GM12873 (cell line): ENCODE measurements at regions not wholly inside any gene's neighbourhood (a gene's known extent, or its start where the extent isn't known, plus 50 kb on each side); places are given as distances from the start of the nearest gene placed in this dataset.

Source experiments
- CTCF ChIP-seq: IDR thresholded peaks from 2 replicates; pipeline ENCODE4 v1.5.1; 2012; ENCODE audit warnings: low read depth, mild to moderate bottlenecking, moderate library complexity, low read length, control low read depth; ENCODE audit not compliant: insufficient read depth; ENCODE audit errors: missing control alignments

GRCh38 chr7:131911112-131911511 lies 354.7 kb upstream of the PODXL start:
- no peak for TF ChIP-seq CTCF

DNA sequence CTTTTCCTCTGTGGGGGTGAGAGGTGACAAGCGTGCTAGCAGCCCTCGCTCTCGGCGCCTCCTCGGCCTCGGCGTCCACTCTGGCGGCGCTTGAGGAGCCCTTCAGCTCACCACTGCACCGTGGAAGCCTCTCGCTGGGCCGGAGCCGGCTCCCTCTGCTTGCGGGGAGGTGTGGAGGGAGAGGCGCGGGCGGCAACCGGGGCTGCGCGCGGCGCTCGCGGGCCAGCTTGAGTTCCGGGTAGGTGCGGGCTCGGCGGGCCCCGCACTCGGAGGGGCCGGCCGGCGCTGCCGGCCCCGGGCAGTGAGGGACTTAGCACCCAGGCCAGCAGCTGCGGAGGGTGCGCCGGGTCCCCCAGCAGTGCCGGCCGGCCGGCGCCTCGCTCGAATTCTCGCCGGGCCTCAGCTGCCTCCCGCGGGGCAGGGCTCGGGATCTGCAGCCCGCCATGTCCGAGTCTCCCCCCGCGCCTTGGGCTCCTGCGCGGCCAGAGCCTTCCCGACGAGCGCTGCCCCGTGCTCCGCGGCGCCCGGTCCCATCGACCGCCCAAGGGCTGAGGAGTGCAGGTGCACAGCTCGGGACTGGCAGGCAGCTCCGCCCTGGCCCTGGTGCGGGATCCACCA lies 352.8 kb upstream of the PODXL start:
- no peak for TF ChIP-seq CTCF

- no peak for TF ChIP-seq CTCF
Observed at GRCh38 chr7:131908714-131909113, 352.3 kb upstream of the PODXL start.

DNA sequence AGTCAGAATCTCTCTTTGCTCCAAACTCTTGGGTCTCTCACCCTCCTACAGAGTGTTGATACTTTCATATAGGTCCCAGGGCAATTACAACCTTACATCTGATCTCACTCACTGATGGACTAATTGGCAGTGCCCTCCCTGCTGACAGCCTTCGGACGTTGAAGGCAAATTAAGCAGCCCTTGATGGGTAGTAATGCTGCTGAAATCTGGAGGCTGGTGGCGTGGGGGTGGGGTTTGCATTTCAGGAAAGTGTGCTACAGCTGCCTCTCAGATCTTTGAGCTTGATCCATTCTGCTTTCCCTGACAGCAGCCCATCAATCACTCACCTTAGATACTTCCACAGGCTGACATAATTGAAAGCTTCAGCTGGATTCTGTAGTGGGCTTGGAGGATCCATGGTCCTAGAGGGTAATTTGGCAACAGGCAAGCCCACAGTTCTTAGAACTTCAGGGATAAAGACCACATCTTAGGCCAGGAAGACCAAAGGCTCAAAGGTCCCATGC lies 349.1 kb upstream of the PODXL start:
- no peak for TF ChIP-seq CTCF

DNA sequence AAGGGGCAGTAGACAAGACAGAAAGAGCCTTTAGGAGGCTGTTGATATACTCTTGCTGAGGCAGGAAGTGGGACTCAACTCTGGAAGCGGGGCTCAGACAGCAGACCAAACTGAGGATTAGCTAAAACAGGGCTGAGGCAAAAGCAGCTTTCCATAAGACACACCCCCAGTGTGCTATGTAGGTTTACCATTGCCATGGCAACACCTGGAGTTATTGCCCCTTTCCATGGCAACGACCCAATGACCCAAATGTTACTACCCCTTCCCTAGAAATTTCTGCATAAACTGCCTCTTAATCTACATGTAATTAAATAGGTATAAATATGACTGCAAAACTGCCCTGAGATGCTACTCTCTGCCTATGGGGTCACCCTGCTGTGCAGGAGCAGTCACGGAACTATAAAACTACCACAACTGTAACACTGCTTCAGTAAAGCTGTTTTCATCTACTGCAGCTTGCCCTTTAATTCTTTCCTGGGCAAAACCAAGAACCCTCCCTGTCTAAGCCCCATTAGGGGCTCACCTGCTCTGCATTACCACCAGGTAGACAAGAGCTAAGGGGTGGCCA lies 348.4 kb upstream of the PODXL start:
- TF ChIP-seq CTCF = no peak

GRCh38 chr7:131903315-131903714 lies 346.9 kb upstream of the PODXL start:
- TF ChIP-seq CTCF = no peak

DNA sequence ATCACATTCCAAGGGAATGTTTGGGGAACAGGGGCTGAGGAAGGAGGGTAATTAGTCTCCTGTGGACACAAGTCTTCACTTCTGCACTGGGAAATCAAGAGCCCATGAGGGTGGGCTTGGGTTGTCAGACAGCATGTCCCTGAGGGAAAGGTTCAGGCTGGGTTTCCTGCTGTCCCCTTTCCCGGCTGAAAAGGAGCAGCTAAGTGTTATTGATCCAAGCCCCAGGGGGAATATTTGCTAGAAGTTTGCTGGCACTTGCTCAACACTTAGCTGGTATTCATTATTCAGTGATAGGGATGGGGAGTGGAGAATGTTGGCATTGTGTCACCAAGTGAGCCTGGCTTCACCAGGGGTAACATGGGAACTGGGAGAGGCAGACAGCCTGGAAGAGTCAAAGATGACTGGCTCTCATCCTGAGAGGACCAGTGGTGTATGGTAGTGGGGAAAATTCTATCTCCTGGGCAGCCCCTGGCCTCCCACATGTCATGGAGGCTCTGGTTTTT lies 344.4 kb upstream of the PODXL start:
- TF ChIP-seq CTCF = no peak
